HG03196 (cell line): ENCODE measurements at regions not wholly inside any gene's neighbourhood (a gene's known extent, or its start where the extent isn't known, plus 50 kb on each side); places are given as distances from the start of the nearest gene placed in this dataset.
"Not testable (repeated sequence)": the region's sequence is repeated elsewhere in the genome, so short reads cannot be mapped to it uniquely, and the experiment has no call there.

Experiments used
- ATAC-seq: cut with Tn5 transposase; IDR thresholded peaks from one replicate; pipeline ENCODE4 v1.9.1; 2021; ENCODE audit not compliant: unreplicated experiment

DNA sequence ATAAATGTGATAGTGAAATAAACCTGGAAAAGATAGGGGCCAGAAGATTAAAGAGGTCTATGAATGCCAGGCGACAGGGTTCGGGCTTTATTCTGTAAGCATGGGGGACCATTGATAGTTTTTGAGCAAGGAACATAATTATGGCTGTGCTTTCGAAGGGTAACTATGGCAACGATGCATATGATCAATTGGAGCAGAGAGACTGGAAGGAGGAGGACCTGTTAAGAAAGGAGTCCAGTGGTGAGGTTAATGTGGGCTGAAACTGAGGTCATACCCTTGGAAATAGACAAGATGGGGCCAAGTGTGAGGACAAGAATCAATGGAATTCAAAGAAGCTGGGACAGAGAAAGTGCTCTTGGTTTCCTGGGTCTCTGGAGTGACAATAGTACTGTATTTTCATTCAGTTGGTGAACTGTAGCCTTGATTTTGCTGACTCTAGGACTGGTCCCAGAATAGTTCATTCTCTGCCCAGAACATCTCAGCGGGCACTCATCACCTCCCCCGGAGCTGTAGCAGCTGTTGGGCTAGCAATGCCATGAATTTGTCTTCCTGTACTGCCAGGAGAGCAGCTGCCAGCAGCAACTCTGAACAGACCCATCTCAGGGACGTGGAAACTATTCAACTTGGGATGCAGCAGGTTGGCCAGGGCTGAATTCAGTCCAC lies 108.4 kb downstream of the SRGAP2 start:
- not testable (repeated sequence) for ATAC-seq

- ATAC-seq = not testable (repeated sequence)
These were observed 108.9 kb downstream of the SRGAP2 start for GRCh38 chr1:206312274-206312665.

DNA sequence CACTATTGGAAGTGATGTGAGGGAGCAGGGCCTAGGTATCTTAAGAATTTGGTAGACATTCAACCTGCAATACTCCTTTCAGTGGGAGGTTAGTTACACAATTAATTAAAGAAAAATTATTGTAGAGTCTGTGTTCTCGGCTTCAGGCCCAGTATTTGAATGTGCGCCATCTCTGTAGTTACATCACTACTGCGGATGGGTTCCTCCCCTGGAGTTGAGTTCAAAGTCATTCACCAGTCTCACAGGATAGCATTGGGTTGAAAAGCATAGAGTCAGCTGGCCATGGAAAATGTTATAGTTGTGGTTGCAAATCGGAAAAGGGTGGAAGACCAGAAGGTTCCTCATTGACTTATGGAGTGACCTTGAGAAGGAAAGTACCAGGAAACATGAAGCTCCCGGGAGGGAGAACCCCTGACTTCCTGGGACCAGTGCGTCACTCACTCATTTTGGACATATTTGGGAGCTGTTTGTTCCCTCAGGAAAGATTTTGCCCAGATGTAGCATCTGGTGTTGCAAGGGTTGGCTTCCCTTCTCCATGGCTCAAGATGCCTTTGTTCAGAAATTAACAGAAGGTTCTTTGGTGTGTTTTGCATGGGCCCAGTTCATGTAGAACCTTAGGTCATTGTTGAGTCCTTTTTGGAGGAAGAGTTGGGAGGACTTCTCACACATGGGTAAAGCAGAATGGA lies 111.8 kb downstream of the SRGAP2 start:
- ATAC-seq = not testable (repeated sequence)

GRCh38 chr1:206316901-206317300 lies 113.6 kb downstream of the SRGAP2 start:
- not testable (repeated sequence) for ATAC-seq

- not testable (repeated sequence) for ATAC-seq
These were observed 114.7 kb downstream of the SRGAP2 start for GRCh38 chr1:206317878-206318514.

- ATAC-seq = not testable (repeated sequence)
These were observed 116.9 kb downstream of the SRGAP2 start for GRCh38 chr1:206320227-206320626.

DNA sequence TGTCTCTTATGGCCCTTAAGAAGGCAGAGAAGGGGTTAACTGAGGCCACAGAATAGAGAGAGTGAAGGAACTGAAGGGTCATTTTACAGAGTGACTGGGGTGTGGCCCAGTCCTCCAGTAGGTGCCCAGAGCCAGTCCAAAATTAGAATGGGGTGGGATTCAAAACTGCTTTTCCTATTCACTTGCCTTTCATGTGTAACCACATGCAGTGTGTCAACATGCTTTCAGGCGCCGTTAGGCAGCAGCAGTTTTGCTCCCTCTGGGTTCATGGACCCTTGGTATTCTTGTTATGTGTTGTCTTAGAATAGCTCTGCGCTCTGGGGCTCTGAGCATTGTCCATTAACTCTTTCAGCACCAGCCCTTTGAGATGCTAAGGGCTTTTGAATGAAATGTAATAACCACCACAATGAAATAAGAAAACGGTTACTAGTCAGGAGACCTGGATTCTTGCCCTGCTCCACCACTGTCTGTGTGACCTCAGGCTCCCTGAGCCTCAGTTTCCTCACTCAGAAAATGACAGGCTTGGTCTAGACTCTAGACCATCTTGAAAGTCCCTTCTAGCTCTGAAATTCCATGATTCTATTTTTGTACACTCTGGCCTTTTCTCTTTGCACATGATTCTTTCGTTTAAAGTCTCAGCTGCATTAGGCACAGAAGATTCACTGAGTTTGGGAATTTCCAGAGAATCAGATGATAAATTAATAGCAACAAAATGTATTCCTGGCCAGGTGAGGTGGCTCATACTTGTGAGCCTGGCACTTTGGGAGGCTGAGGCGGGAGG lies 123.0 kb downstream of the SRGAP2 start:
- ATAC-seq = not testable (repeated sequence)

GRCh38 chr1:206331597-206331996 lies 128.3 kb downstream of the SRGAP2 start:
- not testable (repeated sequence) for ATAC-seq

DNA sequence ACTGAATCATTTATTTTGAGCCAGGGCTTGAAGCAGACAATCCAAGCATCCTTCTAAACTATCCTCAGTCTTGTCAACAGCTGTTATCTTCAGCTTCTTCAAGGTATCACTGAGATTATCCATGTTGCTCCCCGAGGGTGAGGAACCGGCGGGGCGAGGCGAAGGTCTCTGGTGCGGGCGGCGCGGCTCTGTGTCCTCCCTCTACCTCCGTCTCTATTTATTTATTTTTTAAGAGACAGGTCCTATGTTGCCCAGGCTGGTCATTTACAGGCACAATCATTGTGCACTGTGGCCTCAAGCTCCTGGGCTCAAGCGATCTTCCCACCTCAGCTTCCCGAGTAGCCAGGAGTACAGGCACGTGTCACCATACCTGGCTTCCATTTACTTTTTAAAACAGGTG lies 130.0 kb downstream of the SRGAP2 start:
- not testable (repeated sequence) for ATAC-seq

- ATAC-seq = not testable (repeated sequence)
These were observed 130.6 kb downstream of the SRGAP2 start for GRCh38 chr1:206333897-206334296.

- not testable (repeated sequence) for ATAC-seq
These were observed 131.1 kb downstream of the SRGAP2 start for GRCh38 chr1:206334481-206334880.

DNA sequence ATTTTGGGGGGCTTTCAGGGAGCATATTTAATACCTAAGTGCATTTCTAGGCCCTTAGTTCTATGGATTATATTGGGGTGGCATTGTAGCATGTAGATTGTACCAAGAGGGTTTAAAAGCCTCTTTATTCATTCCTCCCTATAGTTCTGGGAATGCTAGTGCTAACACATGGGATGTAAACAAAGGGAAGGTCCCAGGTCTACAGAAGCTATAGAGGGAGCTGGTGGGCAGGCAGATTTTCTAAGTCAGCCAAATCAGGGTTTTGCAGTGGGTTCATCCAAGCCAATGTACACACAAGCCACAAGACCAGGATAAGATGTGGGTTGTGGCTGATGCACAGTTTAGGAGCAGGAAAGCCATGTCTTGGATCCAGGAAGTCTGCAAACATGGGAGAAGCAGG lies 131.8 kb downstream of the SRGAP2 start:
- ATAC-seq = not testable (repeated sequence)

- ATAC-seq = not testable (repeated sequence)
These were observed 132.8 kb downstream of the SRGAP2 start for GRCh38 chr1:206335875-206336846.

- not testable (repeated sequence) for ATAC-seq
These were observed 133.3 kb upstream of the IKBKE start for GRCh38 chr1:206337024-206337423.

GRCh38 chr1:206350493-206351275 lies 119.6 kb upstream of the IKBKE start:
- ATAC-seq = not testable (repeated sequence)

DNA sequence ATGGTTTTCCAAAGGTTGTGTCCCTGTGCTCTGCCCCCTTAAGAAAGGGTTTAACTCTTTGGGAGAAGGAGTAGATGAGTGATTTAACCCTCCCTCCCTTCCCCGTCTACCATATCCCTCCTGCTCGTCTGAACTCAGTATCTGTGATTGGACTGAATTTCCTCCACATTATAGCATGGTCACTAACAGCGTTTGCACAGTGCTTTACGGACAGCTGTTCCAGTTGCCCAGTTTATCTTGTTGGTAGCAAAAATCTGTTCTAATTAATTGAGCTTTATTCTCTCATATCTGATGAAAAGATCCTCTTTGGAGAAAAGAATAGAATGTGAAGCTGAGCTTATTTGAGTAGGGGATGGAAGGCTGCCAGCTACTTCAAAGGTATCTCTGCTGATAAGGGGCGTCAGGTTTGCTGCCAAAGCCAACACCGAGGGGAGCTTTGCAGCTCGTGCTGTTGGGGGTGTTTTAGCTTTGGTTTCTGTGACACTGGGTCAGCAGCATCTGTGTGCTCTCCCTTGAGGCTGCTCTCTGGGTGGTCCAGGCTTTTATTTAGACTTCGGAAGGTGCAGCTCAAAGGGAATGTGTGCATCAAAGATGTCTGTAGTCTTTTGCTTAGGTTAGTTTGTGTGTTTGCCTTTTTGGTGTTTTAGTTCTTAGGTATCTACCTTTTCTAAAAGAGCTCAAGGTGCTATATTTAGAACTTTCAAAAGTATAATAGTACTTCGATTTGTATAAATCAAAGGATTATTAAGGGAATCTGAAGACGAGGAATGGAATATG lies 118.8 kb upstream of the IKBKE start:
- not testable (repeated sequence) for ATAC-seq

GRCh38 chr1:206356310-206356709 lies 114.0 kb upstream of the IKBKE start:
- not testable (repeated sequence) for ATAC-seq

DNA sequence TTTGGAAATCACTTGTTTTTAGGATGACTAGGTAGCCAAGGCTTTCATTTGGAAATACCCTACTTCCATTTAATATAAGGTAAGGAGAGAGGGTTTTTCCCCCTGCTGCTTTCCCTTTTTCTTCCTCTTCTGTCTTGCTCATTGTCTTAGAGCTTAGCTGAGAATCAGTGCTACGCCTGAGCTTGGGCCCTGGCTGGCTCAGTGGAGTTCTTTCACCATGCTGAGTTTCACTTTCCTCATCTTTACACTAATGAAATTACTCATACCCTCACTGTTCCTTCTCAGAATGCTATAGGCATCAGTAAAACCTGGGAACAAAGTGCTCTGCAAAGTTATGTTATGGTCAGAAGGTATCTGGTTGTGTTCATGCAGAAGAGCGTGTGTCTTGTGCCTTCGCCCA lies 112.3 kb upstream of the IKBKE start:
- ATAC-seq = peak; percentile 61
